ENCODE measurements at regions not wholly inside any gene's neighbourhood (a gene's known extent, or its start where the extent isn't known, plus 50 kb on each side); places are given as distances from the start of the nearest gene placed in this dataset.

DNA sequence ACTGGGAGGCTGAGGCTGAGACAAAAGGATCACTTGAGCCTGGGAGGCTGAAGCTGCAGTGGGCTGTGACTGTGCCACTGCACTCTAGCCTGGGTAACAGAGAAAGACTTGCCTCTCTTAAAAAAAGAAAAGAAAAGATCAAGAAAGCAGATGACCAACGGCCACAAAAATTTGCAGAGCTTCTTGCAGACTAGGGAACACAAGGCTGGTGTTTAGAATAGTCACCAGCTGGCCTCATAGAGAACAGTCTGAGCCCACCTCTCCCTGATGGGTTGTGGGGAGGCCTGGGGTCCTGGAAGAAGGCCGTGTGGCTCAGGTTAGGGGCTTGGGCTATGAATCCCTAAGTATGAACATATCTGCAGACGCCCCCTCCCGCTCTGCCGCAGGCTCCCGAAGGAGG, 73.7 kb upstream of the MED9 start:
- no peak for TF ChIP-seq CREB1 (IDR thresholded peaks at IDR 0.05; ENCODE audit: low read depth)
- TF ChIP-seq TCF12 (IDR thresholded peaks at IDR 0.05; ENCODE audit: low read depth), result no peak
- TF ChIP-seq EP300 (IDR thresholded peaks at IDR 0.05; ENCODE audit: borderline replicate concordance), result no peak
- TF ChIP-seq, protein P1, sequence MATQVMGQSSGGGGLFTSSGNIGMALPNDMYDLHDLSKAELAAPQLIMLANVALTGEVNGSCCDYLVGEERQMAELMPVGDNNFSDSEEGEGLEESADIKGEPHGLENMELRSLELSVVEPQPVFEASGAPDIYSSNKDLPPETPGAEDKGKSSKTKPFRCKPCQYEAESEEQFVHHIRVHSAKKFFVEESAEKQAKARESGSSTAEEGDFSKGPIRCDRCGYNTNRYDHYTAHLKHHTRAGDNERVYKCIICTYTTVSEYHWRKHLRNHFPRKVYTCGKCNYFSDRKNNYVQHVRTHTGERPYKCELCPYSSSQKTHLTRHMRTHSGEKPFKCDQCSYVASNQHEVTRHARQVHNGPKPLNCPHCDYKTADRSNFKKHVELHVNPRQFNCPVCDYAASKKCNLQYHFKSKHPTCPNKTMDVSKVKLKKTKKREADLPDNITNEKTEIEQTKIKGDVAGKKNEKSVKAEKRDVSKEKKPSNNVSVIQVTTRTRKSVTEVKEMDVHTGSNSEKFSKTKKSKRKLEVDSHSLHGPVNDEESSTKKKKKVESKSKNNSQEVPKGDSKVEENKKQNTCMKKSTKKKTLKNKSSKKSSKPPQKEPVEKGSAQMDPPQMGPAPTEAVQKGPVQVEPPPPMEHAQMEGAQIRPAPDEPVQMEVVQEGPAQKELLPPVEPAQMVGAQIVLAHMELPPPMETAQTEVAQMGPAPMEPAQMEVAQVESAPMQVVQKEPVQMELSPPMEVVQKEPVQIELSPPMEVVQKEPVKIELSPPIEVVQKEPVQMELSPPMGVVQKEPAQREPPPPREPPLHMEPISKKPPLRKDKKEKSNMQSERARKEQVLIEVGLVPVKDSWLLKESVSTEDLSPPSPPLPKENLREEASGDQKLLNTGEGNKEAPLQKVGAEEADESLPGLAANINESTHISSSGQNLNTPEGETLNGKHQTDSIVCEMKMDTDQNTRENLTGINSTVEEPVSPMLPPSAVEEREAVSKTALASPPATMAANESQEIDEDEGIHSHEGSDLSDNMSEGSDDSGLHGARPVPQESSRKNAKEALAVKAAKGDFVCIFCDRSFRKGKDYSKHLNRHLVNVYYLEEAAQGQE (IDR thresholded peaks at IDR 0.05; ENCODE audit: low read depth), result no peak
- TF ChIP-seq ZBTB7A (IDR thresholded peaks at IDR 0.05; ENCODE audit: low read depth), result no peak
- TF ChIP-seq, protein P2, sequence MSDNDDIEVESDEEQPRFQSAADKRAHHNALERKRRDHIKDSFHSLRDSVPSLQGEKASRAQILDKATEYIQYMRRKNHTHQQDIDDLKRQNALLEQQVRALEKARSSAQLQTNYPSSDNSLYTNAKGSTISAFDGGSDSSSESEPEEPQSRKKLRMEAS (IDR thresholded peaks at IDR 0.05), result no peak
- no peak for TF ChIP-seq CEBPB (IDR thresholded peaks at IDR 0.05)
- no peak for TF ChIP-seq RAD21 (IDR thresholded peaks at IDR 0.05; ENCODE audit: low read depth)
- TF ChIP-seq TEAD4 (IDR thresholded peaks at IDR 0.05), result no peak
- TF ChIP-seq NFIC (IDR thresholded peaks at IDR 0.05), result no peak
- no peak for TF ChIP-seq EGR1 (IDR thresholded peaks at IDR 0.05)
